ENCODE measurements at regions not wholly inside any gene's neighbourhood (a gene's known extent, or its start where the extent isn't known, plus 50 kb on each side); places are given as distances from the start of the nearest gene placed in this dataset.

DNA sequence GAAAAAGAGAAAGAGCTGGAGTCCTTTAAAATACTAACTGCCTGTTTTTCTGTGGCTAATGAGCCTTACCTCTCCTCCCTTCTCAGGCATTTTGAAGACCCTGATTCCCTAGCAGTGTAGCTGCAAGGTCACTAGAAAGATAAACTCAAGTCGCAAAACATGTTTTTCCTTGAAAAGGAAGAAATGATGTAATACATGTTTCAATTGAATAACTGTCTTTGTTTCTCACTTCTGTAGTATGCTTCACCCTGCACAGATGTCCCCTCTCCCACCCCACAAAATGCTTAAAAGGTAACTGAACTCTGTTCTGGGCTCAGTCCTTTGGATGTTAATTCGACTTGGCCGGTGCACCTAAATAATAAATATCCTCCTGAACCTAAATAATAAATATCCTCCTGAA lies 1350.3 kb downstream of the TMEM121 start:
- TF ChIP-seq, protein P1, sequence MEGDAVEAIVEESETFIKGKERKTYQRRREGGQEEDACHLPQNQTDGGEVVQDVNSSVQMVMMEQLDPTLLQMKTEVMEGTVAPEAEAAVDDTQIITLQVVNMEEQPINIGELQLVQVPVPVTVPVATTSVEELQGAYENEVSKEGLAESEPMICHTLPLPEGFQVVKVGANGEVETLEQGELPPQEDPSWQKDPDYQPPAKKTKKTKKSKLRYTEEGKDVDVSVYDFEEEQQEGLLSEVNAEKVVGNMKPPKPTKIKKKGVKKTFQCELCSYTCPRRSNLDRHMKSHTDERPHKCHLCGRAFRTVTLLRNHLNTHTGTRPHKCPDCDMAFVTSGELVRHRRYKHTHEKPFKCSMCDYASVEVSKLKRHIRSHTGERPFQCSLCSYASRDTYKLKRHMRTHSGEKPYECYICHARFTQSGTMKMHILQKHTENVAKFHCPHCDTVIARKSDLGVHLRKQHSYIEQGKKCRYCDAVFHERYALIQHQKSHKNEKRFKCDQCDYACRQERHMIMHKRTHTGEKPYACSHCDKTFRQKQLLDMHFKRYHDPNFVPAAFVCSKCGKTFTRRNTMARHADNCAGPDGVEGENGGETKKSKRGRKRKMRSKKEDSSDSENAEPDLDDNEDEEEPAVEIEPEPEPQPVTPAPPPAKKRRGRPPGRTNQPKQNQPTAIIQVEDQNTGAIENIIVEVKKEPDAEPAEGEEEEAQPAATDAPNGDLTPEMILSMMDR (conservative IDR thresholded peaks at IDR 0.05; ENCODE audit: low read depth, low read length) = no peak
- no peak for TF ChIP-seq EZH2 (IDR thresholded peaks at IDR 0.05; ENCODE audit: borderline replicate concordance, low read depth, low read length, poor library complexity, severe bottlenecking)
